Omental fat pad (tissue), 3 donors: ENCODE measurements at regions not wholly inside any gene's neighbourhood (a gene's known extent, or its start where the extent isn't known, plus 50 kb on each side); places are given as distances from the start of the nearest gene placed in this dataset.

Experiments used
- ATAC-seq: fragments of 150-250 bp; one replicate; pipeline ENCODE4 v1.9.1; 2016; ENCODE audit warnings: mild to moderate bottlenecking, moderate library complexity; ENCODE audit not compliant: low FRiP score
- DNase-seq: peaks from one replicate; pipeline ENCODE4 v3.0.0-alpha.2; 2019; ENCODE audit warnings: low spot score
- TF ChIP-seq, protein P1 (sequence below), 3 donors: fragments of 450-650 bp; IDR thresholded peaks; one replicate each; pipeline ENCODE4 v1.5.1; 2016 to 2017; ENCODE audit warnings: antibody characterized with exemption in 3 of 3, mild to moderate bottlenecking in 3 of 3, moderate library complexity in 2 of 3

DNA sequence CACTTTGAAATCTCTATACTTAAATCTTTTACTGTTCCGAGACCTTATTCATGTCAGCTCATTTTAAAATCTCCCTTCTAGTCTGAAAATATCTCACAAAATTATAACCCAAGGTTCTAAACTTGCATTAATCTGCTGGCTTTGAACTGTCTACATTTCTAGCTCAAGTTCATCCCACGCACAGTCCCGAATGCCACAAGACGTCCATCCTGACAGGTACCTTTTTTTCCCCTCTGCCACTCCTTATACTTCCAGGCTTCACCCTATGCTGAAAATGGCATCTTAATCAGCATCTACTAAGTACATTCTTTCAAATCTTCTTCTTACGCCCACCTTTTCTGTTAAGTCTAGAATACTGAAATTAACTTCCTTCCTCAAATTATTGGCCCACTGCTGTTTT is 259.2 kb upstream of the GALNTL6 start:
- TF ChIP-seq, protein P1, sequence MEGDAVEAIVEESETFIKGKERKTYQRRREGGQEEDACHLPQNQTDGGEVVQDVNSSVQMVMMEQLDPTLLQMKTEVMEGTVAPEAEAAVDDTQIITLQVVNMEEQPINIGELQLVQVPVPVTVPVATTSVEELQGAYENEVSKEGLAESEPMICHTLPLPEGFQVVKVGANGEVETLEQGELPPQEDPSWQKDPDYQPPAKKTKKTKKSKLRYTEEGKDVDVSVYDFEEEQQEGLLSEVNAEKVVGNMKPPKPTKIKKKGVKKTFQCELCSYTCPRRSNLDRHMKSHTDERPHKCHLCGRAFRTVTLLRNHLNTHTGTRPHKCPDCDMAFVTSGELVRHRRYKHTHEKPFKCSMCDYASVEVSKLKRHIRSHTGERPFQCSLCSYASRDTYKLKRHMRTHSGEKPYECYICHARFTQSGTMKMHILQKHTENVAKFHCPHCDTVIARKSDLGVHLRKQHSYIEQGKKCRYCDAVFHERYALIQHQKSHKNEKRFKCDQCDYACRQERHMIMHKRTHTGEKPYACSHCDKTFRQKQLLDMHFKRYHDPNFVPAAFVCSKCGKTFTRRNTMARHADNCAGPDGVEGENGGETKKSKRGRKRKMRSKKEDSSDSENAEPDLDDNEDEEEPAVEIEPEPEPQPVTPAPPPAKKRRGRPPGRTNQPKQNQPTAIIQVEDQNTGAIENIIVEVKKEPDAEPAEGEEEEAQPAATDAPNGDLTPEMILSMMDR (IDR thresholded peaks at IDR 0.05) = no peak
- DNase-seq = no peak

DNA sequence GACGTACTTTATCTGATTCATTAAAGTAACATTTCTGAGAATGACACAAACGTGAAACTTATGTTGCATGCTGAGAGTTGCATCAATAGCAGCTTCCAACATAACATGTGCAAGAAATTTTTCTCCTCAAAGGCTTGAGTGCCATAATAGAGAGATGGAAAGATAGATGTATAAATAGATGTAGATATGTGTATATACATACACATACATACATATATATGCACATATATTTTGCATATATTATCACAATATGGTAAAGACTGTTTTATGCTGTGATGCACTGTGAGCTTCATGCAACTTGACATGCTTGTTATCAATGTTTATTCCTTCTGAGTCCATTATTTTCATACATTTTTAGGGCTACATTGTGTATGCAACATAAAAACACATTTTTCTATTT is 270.6 kb upstream of the GALNTL6 start:
- DNase-seq (no peak), ATAC-seq (no peak)
- TF ChIP-seq, protein P1 (IDR thresholded peaks at IDR 0.05) = no peak

More for the DNA sequence above, 259.2 kb upstream of the GALNTL6 start:
- no peak for ATAC-seq

DNA sequence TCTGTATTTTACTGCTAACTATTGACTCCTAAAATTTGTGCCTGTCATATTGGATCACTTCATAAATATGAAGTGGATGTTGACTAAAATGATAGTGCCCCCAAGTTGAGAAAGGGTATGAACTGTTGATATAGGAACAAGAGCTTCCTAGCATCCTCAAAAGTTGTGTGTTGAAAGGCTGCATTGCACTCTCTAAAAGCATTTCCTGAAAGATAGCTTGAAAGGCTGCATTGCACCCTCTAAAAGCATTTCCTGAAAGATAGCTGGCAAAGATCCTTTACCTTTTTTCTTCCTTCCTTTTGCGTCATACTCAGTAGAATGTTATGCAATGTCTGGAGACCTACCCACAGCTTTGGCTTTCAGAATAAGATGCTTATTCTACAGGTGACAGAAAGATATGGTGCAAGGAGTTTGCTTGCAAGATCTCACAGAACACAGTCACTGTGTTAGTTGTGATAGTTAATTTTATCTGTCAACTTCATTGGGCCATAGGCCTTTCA is 274.6 kb upstream of the GALNTL6 start:
- DNase-seq = no peak
- ATAC-seq = no peak
- TF ChIP-seq, protein P1 (IDR thresholded peaks at IDR 0.05) = no peak

DNA sequence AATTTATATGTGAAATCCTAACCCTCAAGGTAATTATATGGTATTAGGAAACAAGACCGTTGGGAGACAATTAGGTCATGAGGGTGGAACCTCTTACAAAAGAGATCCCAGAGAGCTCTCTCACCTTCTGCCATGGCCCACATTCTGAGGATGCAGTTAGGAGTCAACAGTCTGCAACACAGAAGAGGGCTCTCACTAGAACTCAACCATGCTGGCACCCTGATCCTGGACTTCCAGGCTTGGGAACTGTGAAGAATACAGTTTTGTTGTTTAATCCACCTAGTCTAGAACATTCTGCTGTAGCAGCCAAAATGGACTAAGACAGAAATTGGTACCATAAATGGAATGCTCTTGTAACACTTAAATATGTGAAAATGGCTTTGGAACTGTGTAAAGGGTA is 278.8 kb upstream of the GALNTL6 start:
- ATAC-seq (no peak), DNase-seq (no peak)
- TF ChIP-seq, protein P1 (IDR thresholded peaks at IDR 0.05) = no peak

DNA sequence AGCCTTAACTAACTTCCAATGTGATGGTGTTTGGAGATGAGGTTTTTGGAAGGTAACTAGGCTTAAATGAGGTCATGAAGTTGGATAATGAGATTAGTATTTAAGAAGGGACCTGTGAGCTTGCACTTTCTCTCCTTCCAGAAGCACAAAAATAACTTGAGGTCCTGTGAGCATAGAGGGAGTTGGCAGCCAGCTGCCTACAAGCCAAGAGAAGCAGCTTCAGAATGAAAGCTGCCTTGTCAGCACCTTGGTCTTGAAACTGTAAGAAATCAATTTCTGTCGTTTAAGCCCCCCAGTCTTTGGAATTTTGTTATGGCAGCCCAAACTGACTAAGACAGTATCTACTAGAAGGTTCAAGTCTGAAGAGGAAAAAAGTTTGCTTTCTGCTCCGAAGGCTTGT is 280.2 kb upstream of the GALNTL6 start:
- DNase-seq = no peak
- TF ChIP-seq, protein P1 (IDR thresholded peaks at IDR 0.05) = no peak
- no peak for ATAC-seq

DNA sequence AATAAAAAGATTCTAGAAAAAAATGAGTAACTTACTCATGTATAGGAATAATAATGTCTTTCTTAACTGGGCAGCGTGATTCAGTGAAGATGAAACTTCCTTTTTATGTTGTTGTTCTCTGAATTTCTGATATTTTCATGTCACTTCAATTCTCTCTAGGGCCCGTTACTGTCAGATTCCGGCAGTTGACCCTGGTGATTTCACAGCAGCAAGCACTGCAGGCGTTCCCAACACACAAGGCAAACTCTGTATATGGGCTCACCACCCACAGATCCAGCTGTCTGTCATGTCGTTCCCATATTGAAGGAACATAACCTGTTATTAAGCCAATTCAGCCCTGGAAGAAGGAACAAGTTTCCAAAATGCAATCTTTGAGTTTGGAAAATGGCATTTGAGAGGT is 288.3 kb upstream of the GALNTL6 start:
- TF ChIP-seq, protein P1 (IDR thresholded peaks at IDR 0.05) = no peak
- no peak for DNase-seq
- no peak for ATAC-seq

DNA sequence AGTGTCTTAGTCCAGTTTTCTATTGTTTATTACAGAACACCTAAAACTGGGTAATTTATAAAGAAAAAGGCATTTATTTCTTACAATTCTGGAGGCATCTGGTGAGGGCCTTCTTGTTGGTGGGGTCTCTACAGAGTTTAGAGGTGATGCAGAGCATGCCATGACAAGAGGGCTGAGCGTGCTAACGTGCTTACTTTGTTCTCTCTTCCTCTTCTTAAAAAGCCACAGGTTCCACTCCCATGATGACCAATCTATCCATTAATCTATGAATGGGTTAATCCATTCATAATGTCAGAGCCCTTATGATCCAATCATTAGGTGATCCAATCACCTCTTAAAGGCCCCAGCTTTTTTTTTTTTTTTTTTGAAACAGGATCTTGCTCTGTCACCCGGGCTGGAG is 291.5 kb upstream of the GALNTL6 start:
- TF ChIP-seq, protein P1 (IDR thresholded peaks at IDR 0.05) = no peak
- no peak for DNase-seq
- no peak for ATAC-seq
